ENCODE measurements at regions not wholly inside any gene's neighbourhood (a gene's known extent, or its start where the extent isn't known, plus 50 kb on each side); places are given as distances from the start of the nearest gene placed in this dataset.
A peak's percentile ranks its signal among the peaks of the same experiment; 100 is the strongest.
"Not testable (repeated sequence)": the region's sequence is repeated elsewhere in the genome, so short reads cannot be mapped to it uniquely, and the experiment has no call there.

DNA sequence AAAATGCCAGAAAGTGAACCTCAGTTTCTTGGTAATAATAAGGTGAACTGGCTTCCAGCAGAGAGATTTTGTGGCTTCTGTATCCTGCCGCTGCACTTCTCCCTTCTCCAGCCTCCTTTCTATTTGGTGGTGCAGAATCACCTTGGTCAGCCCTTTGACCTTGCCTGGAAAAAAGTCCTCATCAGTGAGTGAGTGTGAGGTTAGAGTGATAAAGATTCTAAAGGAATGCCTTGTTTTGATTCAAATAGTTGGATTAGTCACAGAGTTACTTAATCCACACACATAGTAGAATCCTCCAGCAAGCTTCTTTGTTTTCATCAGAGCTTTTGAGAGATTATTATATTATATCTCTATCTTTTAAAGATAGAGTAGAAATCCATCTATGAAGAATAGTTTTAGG is 140.9 kb downstream of the KCNRG start:
- FAIRE-seq, result no peak

DNA sequence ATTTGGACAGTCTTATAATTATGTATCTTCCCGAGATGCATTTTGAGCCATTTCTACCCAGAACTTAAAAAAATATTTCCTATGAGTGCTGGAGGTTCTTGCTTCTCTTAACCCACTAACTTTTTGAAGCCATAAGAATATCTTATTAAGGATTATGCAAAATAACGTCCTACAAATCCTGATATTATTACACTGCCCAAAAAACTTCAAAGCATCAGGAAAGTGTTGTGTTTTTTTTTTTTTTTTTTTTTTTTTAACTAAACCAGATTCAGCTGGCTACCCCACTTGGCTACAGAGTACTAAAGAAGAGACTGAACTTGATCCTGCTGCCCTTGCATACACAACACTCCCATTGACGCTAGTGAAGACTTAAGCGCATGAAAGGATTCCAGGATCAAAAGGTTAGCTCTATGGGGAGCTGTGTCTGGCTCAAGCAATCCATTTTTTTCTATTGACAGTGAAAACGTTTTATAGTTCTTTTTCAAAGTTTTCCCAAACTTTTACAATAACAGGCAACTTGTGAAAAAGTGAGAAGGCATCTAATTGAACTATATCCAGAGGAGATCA is 141.4 kb downstream of the KCNRG start:
- DNase-seq (ENCODE audit: low spot score), result no peak
- FAIRE-seq, result no peak

More for the DNA sequence above, 140.9 kb downstream of the KCNRG start:
- peak; percentile 31 for DNase-seq (ENCODE audit: low spot score)

DNA sequence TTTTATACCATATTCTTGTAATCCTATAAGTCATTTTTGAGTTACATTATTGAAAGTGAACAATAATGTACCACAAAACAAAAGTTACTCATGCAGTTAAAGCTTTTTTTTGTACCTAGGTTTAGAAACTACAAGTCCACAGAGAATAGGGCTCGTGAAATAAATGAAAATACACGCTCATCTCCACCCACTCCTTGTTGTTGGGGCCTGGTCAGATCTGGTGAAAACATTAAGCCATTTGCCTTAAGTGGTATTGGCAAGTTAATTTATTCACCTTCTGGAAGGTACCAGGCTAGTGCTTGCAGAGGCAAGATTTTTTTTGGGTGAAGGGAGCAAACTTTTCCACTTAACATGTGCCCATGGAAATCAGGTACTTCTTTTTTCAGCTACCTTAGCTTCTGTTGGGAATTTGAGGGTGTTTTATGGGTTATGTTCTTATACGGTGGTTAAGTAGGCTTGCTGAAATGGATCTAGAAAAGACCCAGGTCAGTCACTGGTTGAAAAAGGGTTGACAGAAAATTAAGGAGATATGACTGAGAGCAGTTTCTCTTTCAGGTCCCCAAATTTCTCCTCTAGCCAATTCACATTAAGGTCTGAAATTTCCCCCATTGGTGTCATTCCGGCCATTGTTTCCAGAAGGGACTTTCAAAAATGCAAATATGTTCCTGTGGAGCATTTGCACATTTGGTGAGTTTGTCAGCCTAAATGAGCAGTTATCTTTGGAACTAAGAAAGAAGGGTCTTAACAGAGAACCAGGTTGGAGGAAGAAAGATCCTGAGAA is 143.3 kb downstream of the KCNRG start:
- no peak for FAIRE-seq

DNA sequence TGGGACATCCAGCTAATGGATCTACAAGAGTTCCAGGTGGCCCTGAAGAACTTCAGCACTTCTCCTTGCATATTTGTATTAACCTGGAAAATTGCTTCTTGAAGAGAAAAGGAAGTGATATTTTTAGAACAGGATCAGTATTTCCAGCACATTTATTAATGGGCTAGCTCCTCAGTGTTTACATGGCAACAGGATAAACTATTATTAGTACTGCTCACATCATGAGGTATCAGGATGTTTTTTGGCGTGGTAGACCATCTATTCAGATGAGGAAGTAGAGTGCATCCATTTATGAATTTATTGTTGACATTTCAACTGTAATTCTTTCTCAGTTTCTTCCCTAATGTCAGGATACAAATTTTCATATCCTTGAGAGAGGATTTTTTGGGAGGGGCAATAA is 144.4 kb downstream of the KCNRG start:
- DNase-seq (ENCODE audit: low spot score), result no peak
- no peak for FAIRE-seq

More for the DNA sequence above, 143.3 kb downstream of the KCNRG start:
- DNase-seq (ENCODE audit: low spot score), result no peak

DNA sequence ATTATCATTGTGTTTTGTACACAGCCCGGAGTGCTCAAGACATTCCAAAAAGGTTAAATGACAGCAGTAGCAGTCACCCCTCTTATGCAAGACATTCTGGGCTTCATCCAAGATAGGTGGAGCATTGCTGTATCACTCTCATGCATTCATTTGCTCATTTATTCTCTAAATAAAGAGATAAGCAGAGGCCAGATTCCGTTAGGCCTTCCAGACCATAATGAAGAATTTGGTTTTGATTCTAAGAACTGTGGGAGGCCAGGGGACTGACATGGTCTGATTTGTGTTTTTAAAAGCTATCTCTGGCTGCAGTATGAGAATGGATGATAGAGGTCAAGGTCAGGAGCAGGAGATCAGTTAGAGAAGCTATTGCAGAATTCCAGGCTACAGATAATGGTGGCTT is 145.8 kb downstream of the KCNRG start:
- no peak for FAIRE-seq

DNA sequence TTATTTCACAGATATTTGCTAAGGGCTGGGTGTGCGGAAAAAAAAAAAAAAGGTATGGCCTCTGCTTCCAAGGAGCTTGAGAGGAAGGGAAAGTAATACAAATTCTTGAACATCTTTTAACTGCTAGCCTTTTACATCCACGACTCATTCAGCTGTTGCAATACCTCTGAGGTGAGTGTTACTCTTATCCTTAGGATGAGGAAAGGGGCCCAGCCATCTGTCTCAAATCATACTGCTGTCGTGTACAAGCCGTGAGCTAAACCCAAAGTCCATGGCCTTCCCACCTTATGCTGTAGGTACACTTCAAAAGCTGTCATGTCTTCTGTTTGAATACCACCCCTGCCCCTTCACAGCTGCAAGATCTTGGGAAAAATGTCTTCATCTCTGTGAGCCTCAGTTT is 146.8 kb downstream of the KCNRG start:
- FAIRE-seq (no peak), DNase-seq (ENCODE audit: low spot score) (no peak)

More for the DNA sequence above, 145.8 kb downstream of the KCNRG start:
- no peak for DNase-seq (ENCODE audit: low spot score)

DNA sequence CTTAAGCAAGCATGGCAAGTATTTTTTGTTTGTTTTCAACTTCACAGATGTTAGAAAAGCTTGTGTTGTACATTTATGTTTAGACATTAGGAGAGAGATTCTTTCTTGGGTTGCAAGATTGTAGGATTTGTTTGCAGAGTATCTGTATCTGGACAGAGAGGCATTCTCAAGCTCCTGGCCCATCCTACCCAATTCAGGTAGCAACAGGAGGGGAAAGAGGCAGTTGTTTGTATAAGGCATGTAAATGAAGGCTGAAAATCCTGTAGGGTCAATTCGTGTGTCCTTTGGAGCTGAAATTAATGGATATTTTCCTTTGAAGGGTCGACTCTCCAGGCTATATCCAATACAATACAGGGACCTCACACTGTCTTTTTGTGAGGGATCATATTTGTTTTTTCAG is 147.3 kb downstream of the KCNRG start:
- DNase-seq (ENCODE audit: low spot score) (no peak), FAIRE-seq (no peak)

DNA sequence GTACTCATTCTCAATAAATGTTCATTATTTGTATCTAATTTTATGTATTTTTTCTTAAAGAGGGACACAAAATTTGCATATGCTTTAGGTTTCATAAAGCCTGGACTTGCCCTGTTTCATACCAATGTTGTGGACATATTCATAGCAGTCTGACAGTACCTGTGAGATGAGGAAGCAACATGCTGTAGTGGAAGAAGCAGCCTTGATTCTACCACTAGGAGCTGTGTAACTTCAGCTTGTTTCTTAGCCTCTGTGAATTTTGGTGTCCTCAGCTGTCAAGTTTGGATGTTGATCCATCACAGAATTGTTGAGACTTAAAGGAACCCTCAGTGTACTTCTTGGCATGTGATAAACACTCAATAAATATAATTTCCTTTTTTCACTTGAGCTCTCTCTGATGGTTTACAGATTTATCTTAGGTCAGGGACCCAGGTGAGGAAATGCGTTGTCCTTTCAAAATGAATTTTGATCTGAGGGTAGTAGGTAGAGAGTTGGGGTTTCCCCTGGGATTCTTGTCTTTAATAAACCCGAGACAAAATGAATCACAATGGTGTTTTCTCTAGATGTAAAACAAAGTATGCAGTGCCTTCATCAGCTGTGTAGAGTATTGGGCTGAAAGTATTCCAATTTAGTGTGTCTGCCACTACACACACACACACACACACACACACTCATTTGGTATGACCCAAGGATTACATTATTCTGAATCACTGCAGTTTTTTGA is 152.1 kb downstream of the KCNRG start:
- FAIRE-seq (no peak), DNase-seq (ENCODE audit: low spot score) (no peak)

DNA sequence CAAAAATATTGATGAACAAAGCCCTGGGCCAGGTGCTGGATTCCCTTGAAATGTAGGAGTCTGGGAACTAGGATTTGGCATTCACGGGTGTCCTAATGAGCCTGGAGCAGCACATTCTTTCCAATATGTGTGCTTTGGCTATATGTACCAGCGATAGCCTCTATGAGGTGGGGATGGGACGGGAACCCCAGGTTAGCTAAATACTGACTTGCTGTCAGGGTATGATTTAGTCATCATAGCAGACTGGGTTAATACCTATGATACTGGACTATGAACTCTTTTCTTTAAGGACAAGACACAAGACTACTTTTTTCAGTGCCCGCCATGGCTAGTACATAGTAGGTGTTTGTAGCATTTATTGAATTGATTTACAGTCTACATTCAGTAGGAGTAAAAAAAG is 152.7 kb downstream of the KCNRG start:
- DNase-seq (ENCODE audit: low spot score) (no peak), FAIRE-seq (no peak)

DNA sequence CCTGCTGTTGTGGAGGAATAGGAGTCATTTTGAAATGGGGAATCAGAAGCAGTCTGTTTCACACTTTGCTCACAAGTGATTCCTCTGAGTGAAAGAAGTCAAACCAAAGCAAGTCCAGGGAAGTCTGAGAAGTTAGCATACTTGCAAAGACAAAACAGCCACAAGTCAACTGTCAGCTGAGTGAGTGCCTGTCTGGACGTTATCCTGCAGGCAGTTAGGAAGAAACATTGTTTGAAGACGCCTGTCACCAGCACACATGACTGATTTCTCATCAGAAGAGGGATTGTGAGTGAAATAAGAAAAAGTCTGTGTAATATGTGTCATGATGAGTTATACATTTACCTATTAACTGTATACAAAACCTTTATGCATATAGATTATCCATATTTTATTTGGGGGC is 153.5 kb downstream of the KCNRG start:
- DNase-seq (ENCODE audit: low spot score) (no peak), FAIRE-seq (no peak)

DNA sequence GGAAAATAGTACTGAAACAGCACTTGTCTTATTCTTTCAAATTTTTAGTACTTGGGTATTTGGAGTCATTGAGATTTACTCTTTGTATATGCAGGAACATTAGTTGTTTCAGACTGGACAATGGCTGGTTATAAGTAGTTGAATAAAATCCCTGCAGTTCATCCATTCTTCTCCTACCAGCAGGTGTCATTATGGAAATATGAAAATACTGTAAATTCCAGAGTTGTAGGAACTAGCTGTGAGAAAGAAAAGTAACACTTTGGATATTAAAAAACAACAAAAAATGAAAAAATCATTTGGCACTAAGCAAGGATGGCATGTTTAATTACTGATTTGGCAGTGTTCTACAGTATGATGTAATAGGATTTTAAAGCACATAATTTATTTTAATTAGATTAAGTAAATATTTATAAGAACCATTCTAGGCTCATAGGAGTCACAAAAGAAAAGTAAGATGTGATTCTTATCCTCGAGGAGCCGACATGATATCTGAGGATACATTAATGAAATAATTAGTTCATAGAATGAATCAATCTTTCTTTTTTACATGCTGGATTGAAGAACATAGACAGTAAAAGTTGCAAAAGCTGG is 155.3 kb downstream of the KCNRG start:
- DNase-seq (ENCODE audit: low spot score) (peak; percentile 7), FAIRE-seq (peak; percentile 21)

DNA sequence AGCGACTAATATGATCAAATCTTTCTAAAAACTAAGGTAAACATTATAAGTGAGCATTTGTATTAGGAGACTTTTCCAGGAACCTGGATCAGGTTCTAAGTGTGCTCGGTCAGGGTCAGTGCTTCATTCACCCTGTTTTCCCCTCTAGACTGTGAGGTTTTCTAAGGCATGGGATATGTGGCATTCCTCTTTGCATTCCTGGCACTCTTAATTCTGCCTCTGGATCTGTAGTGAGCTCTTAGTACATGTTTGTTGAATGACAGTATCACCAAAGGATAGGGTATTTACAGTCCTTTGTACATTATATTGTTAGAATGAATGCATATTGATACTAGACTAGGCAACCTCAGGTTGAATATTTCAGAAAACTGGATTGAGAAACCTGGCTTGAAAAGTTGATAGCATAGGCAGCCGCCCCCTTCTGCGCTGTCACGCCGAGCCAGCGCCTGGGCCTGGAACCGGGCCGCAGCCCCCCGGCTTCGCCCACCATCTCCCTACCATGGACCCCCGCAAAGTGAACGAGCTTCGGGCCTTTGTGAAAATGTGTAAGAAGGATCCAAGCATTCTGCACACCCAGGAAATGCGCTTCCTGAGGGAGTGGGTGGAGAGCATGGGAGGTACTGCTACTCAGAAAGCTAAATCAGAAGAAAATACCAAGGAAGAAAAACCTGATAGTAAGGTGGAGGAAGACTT is 156.5 kb downstream of the KCNRG start:
- DNase-seq (ENCODE audit: low spot score), result no peak
- FAIRE-seq, result no peak

DNA sequence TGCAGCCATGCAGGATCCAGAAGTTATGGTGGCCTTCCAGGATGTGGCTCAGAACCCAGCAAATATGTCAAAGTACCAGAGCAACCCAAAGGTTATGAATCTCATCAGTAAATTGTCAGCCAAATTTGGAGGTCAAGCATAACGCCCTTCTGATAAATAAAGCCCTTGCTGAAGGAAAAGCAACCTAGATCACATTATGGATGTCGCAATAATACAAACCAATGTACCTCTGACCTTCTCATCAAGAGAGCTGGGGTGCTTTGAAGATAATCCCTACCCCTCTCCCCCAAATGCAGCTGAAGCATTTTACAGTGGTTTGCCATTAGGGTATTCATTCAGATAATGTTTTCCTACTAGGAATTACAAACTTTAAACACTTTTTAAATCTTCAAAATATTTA is 157.8 kb downstream of the KCNRG start:
- not testable (repeated sequence) for FAIRE-seq; DNase-seq (ENCODE audit: low spot score)

DNA sequence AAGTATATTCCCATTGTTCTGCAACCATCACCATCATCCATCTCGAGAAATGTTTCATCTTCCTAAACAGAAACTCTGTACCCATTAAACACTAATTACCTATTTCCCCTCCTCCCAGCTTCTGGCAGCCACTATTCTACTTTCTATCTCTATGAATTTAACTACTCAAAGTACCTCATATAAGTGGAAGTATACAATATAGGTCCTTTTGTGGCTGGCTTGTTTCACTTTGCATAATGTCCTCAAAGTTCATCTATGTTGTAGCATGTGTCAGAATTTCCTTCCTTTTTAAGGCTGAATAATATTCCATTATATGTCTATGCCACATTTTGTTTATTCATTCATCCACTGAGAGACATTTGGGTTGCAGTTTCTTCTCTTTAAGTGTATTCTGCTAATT is 159.4 kb downstream of the KCNRG start:
- DNase-seq (ENCODE audit: low spot score) (no peak), FAIRE-seq (no peak)

DNA sequence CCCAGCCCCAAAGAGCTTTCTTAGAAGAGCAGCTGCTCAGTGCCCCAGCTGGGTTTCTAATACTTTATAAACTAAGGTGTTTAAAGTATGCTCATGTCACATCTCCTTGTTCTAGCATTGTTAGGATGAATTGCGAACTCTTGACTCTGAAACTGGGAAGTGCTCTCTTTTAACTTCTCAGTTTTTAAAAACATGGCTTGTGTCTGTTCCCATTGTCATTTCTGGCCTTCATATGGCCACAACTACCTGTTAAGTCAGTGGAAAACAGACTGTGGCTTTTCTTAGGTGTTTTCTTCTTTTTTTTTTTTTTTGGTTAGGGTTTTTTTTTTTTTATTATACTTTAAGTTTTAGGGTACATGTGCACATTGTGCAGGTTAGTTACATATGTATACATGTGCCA is 164.7 kb downstream of the KCNRG start:
- FAIRE-seq (no peak), DNase-seq (ENCODE audit: low spot score) (no peak)

DNA sequence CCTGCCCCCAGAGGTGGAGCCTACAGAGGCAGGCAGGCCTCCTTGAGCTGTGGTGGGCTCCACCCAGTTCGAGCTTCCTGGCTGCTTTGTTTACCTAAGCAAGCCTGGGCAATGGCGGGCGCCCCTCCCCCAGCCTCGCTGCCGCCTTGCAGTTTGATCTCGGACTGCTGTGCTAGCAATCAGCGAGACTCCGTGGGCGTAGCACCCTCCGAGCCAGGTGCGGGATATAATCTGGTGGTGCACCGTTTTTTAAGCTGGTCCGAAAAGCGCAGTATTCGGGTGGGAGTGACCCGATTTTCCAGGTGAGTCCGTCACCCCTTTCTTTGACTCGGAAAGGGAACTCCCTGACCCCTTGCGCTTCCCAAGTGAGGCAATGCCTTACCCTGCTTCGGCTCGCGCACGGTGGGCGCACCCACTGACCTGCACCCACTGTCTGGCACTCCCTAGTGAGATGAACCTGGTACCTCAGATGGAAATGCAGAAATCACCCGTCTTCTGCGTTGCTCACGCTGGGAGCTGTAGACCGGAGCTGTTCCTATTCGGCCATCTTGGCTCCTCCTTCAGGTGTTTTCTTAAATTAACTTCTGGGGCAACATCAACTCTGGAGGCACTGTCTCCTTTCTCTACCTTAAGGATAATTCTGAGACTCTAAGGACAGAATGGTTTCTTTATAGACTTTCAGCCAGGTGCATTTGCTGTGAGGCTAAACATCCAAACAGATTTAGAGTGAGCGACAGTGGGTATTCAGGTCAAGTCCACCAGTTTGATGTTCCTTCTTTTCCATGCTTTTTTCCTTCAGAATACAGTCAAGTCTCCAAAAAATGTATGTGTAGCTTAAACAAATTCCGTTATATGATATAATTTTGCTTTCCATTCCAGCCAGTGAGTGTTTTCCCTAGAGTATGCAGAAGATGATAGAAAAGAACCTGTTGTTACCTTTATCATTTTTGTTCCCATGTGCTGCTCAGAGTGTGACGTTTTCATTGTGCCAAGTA is 170.8 kb downstream of the KCNRG start:
- not testable (repeated sequence) for DNase-seq (ENCODE audit: low spot score); FAIRE-seq

DNA sequence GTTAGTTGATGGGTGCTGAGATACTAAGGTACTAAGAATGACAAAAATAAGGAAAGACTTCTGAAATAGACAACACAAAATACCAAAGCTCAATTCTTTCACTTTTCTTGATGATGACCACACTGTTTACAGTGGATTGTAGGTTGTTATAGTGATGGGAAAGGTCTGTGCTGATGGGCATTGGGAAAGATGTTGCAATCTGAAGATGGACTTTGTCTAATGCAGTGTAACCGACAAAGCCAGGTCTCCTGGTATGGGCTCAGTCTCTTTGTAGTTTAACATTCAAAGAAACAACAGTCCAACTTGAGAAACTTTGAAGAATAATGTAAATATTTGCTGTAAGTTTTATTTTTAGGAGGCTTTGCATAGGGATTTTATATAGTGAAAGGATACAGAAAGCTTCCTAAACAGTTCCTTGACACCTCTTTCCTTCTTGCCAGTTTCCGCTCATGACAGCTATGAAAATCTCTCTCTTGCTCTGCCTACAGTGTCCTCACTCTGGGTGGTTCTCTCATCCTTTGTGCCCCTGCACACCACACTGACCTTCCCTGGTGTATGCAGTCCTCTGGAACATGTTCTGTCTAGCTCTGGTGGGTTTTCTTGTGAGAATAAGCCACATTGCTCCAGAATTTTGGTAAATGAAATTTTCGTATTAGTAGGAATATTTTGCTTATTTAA is 172.2 kb downstream of the KCNRG start:
- DNase-seq (ENCODE audit: low spot score) (no peak), FAIRE-seq (no peak)

DNA sequence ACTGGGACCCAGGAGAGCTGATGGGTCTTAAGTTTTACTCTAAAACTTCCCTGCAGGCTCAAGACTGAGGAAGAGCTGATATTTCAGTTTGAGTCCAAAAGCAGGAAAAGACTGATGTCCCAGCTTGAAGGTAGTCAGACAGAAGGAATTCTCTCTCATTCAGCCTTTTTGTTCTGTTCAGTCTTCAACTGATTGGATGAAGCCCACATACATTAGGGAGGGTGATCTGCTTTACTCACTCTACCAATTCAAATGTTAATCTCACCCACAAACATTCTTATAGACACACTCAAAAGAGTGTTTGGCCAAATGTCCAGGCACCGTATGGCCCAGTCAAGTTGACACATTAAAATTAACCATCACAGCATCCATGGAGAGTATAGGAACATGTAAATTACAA is 173.5 kb downstream of the KCNRG start:
- no peak for FAIRE-seq
- DNase-seq (ENCODE audit: low spot score), result no peak

DNA sequence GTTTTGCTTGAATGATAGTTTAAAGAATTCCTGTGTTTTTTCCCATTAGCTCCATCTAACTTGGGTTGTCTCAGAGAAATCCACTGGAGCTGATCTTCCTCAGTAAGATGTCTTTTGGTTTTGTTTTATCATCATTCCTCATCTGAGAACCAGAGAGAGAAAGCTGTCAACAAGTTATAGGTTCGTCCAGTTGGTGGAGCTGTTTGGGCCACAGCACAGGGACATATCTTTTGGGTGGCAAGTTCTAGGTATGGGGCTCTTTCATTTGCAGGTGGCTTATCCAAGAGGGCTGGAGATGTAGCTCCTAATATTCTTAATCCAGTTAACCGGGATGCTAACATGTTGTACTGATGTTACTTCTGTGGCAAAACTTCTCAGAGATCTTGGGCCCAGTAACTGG is 174.2 kb downstream of the KCNRG start:
- FAIRE-seq, result no peak
- no peak for DNase-seq (ENCODE audit: low spot score)

DNA sequence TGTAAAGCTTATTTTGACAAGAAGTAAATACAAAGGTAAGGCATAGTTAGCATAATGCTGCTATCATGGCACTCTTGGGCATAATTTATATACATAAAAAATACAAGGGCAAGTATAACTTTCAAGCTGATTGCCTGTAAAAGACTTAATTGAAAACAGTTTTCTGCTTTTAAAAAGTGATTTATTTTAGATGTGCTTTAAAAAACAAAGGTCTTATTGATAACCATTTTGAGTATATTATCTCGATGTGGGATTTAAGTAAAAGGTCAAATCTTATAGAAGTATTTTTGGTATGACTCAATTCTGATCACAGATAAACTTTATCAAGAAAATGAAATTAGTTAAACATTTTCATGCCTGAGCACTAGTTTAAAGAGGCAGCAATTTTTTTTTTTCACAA is 175.8 kb downstream of the KCNRG start:
- FAIRE-seq, result no peak
- no peak for DNase-seq (ENCODE audit: low spot score)
